Prostate gland (tissue), 2 donors: ENCODE measurements at regions not wholly inside any gene's neighbourhood (a gene's known extent, or its start where the extent isn't known, plus 50 kb on each side); places are given as distances from the start of the nearest gene placed in this dataset.

Experiments
- DNase-seq: peaks from one replicate; pipeline ENCODE4 v3.0.0-alpha.2; 2019; ENCODE audit warnings: low spot score
- H3K27ac ChIP-seq, 2 donors: fragments of 200-600 bp; sonication (generic); 2 replicates each; pipeline ENCODE4 v1.5.1; 2017 to 2019
- H3K27me3 ChIP-seq: fragments of 200-600 bp; sonication (generic); replicated peaks from 2 replicates; pipeline ENCODE4 v1.5.1; 2019; ENCODE audit not compliant: insufficient read depth
- H3K36me3 ChIP-seq, 2 donors: fragments of 200-600 bp; sonication (generic); 1 replicate in 1 of 2; 2 replicates in 1 of 2; pipeline versions ENCODE4 v1.5.1 to v1.8.1; 2017 to 2019
- H3K4me1 ChIP-seq: fragments of 200-600 bp; sonication (generic); replicated peaks from 2 replicates; pipeline ENCODE4 v1.5.1; 2019
- H3K4me3 ChIP-seq, 2 donors: fragments of 200-600 bp; sonication (generic); 2 replicates each; pipeline ENCODE4 v1.5.1; 2017 to 2019
- H3K9me3 ChIP-seq: fragments of 200-600 bp; sonication (generic); 2 replicates; pipeline ENCODE4 v1.5.1; 2017
- CTCF ChIP-seq, 4 experiments: fragments of 200-600 bp in 2 of 4; fragments of 450-650 bp in 2 of 4; sonication (generic) in 2 of 4; IDR thresholded peaks; 1 replicate in 3 of 4; 2 replicates in 1 of 4; pipeline ENCODE4 v1.5.1; 2016 to 2019; ENCODE audit warnings: antibody characterized with exemption in 4 of 4, mild to moderate bottlenecking in 2 of 4, moderate library complexity in 2 of 4
- POLR2A ChIP-seq: fragments of 450-650 bp; IDR thresholded peaks from one replicate; pipeline ENCODE4 v1.6.1; 2016; ENCODE audit warnings: antibody characterized with exemption, mild to moderate bottlenecking
- POLR2AphosphoS5 ChIP-seq: sonication (generic); formaldehyde crosslinking; IDR thresholded peaks from one replicate; pipeline ENCODE4 v1.6.1; 2017; ENCODE audit warnings: antibody characterized with exemption
- WGBS: methylation state at CpG from one replicate; pipeline ENCODE4 v1.1.5; 2018; 5-methylcytosine and 5-hydroxymethylcytosine counted together
- intact Hi-C: fragments of 100-400 bp; cut with DNase I; formaldehyde crosslinking; loops from one replicate; pipeline ENCODE4 v1.14.2; 2022

GRCh38 chr15:29936353-29937049 lies 114.2 kb upstream of the TJP1 start:
- 90% methylated on average over 10 of the region's 10 CpGs for WGBS

GRCh38 chr15:29935296-29936004 lies 113.2 kb upstream of the TJP1 start:
- Histone ChIP-seq H3K27me3 (no peaks in the 10 kb centered on the region), H3K27ac (no peak overlapping the region), H3K4me1 (no peaks in the 10 kb centered on the region), H3K4me3 (no peak overlapping the region), H3K9me3 (no peaks in the 10 kb centered on the region), H3K36me3 (no peaks in the 10 kb centered on the region)
- no peak for TF ChIP-seq POLR2A
- peak in 1 of 4 experiments; percentile 12 for TF ChIP-seq CTCF (IDR thresholded peaks at IDR 0.05)
- intact Hi-C loops = no loop called here
- DNase-seq = no peak
- 95% methylated on average over 3 of the region's 3 CpGs for WGBS

More at GRCh38 chr15:29936353-29937049, 114.2 kb upstream of the TJP1 start:
- TF ChIP-seq POLR2A = no peak
- no peak for TF ChIP-seq CTCF (IDR thresholded peaks at IDR 0.05)
- no peaks in the 10 kb centered on the region for H3K4me1 ChIP-seq
- intact Hi-C loops = no loop called here
- DNase-seq = no peak
- no peak overlapping the region for H3K4me3 ChIP-seq
- H3K36me3 ChIP-seq = no peaks in the 10 kb centered on the region
- no peaks in the 10 kb centered on the region for H3K9me3 ChIP-seq
- H3K27ac ChIP-seq = no peak overlapping the region
- H3K27me3 ChIP-seq = no peaks in the 10 kb centered on the region

GRCh38 chr15:29934251-29934650 lies 112.0 kb upstream of the TJP1 start:
- 47% methylated on average over 2 of the region's 2 CpGs for WGBS
- Histone ChIP-seq H3K27ac (no peak overlapping the region), H3K27me3 (no peaks in the 10 kb centered on the region), H3K4me3 (no peak overlapping the region), H3K36me3 (no peaks in the 10 kb centered on the region), H3K4me1 (no peaks in the 10 kb centered on the region), H3K9me3 (no peaks in the 10 kb centered on the region)
- TF ChIP-seq CTCF (IDR thresholded peaks at IDR 0.05) (no peak), POLR2A (no peak), POLR2AphosphoS5 (no peak)
- no peak for DNase-seq
- intact Hi-C loops = no loop called here

- no peaks in the 10 kb centered on the region for H3K27me3 ChIP-seq
- no peak overlapping the region for H3K27ac ChIP-seq
- intact Hi-C loops = no loop called here
- H3K4me1 ChIP-seq = no peaks in the 10 kb centered on the region
- H3K36me3 ChIP-seq = no peaks in the 10 kb centered on the region
- H3K4me3 ChIP-seq = no peak overlapping the region
- no peak for DNase-seq
- no peak for TF ChIP-seq POLR2AphosphoS5
- TF ChIP-seq POLR2A = no peak
- TF ChIP-seq CTCF (IDR thresholded peaks at IDR 0.05) = no peak
- 60% methylated on average over 3 of the region's 3 CpGs for WGBS
- no peaks in the 10 kb centered on the region for H3K9me3 ChIP-seq
Measured at GRCh38 chr15:29933042-29933803, 111.0 kb upstream of the TJP1 start.
